ENCODE measurements at regions not wholly inside any gene's neighbourhood (a gene's known extent, or its start where the extent isn't known, plus 50 kb on each side); places are given as distances from the start of the nearest gene placed in this dataset.

- Histone ChIP-seq H3K4me2 (ENCODE audit: low read length) (no peak overlapping the region), H3K9me3 (ENCODE audit: low read length) (no peaks in the 10 kb centered on the region), H3K4me3 (ENCODE audit: low read length) (no peak overlapping the region), H3K9me2 (ENCODE audit: insufficient read depth, low read length) (no peaks in the 10 kb centered on the region), H3K36me3 (ENCODE audit: insufficient read depth, low read length) (no peaks in the 10 kb centered on the region), H4K20me1 (ENCODE audit: insufficient read depth) (no peaks in the 10 kb centered on the region), H3K27me3 (ENCODE audit: insufficient read depth, low read depth, low read length) (no peaks in the 10 kb centered on the region), H3F3A (ENCODE audit: insufficient read depth, low read length, poor library complexity, severe bottlenecking) (no peaks in the 10 kb centered on the region), H2AFZ (ENCODE audit: low read depth, low read length) (no peak overlapping the region), H3K27ac (ENCODE audit: low read length) (peak overlapping the region; percentile 23), H3K9ac (ENCODE audit: low read length) (no peak overlapping the region), H3K79me2 (replicated peaks; ENCODE audit: insufficient read depth, low read length) (no peaks in the 10 kb centered on the region)
- TF ChIP-seq CTCF (IDR thresholded peaks at IDR 0.05; ENCODE audit: poor library complexity, severe bottlenecking) (no peak), POLR2AphosphoS5 (IDR thresholded peaks at IDR 0.05) (peak; percentile 36), RAD21 (conservative IDR thresholded peaks at IDR 0.05) (peak; percentile 24), EP300 (conservative IDR thresholded peaks at IDR 0.05; ENCODE audit: poor library complexity, severe bottlenecking) (peak; percentile 21), TAF1 (IDR thresholded peaks at IDR 0.05; ENCODE audit: low read depth) (no peak), SMC3 (conservative IDR thresholded peaks at IDR 0.05; ENCODE audit: poor library complexity) (peak; percentile 19)
These were observed 454.0 kb upstream of the RGMB start for GRCh38 chr5:98319299-98320011.

GRCh38 chr5:98320343-98320742, 453.1 kb upstream of the RGMB start:
- Histone ChIP-seq H3F3A (ENCODE audit: insufficient read depth, low read length, poor library complexity, severe bottlenecking) (no peaks in the 10 kb centered on the region), H3K9me3 (ENCODE audit: low read length) (no peaks in the 10 kb centered on the region), H3K36me3 (ENCODE audit: insufficient read depth, low read length) (no peaks in the 10 kb centered on the region), H3K79me2 (replicated peaks; ENCODE audit: insufficient read depth, low read length) (no peaks in the 10 kb centered on the region), H3K4me3 (ENCODE audit: low read length) (no peak overlapping the region), H3K9ac (ENCODE audit: low read length) (no peak overlapping the region), H3K27ac (ENCODE audit: low read length) (no peak overlapping the region), H3K4me2 (ENCODE audit: low read length) (no peak overlapping the region), H3K9me2 (ENCODE audit: insufficient read depth, low read length) (no peaks in the 10 kb centered on the region), H2AFZ (ENCODE audit: low read depth, low read length) (no peak overlapping the region), H3K27me3 (ENCODE audit: insufficient read depth, low read depth, low read length) (no peaks in the 10 kb centered on the region), H4K20me1 (ENCODE audit: insufficient read depth) (no peaks in the 10 kb centered on the region)
- TF ChIP-seq REST (IDR thresholded peaks at IDR 0.05; ENCODE audit: borderline replicate concordance) (no peak), EP300 (conservative IDR thresholded peaks at IDR 0.05; ENCODE audit: poor library complexity, severe bottlenecking) (no peak), TAF1 (IDR thresholded peaks at IDR 0.05; ENCODE audit: low read depth) (no peak), RAD21 (conservative IDR thresholded peaks at IDR 0.05) (no peak), SMC3 (conservative IDR thresholded peaks at IDR 0.05; ENCODE audit: poor library complexity) (no peak)

- Histone ChIP-seq H3K27ac (ENCODE audit: low read length) (no peak overlapping the region), H2AFZ (ENCODE audit: low read depth, low read length) (no peak overlapping the region), H3K4me3 (ENCODE audit: low read length) (no peak overlapping the region), H3F3A (ENCODE audit: insufficient read depth, low read length, poor library complexity, severe bottlenecking) (no peaks in the 10 kb centered on the region), H3K4me2 (ENCODE audit: low read length) (no peak overlapping the region), H4K20me1 (ENCODE audit: insufficient read depth) (no peaks in the 10 kb centered on the region), H3K9me2 (ENCODE audit: insufficient read depth, low read length) (no peaks in the 10 kb centered on the region), H3K27me3 (ENCODE audit: insufficient read depth, low read depth, low read length) (no peaks in the 10 kb centered on the region), H3K9ac (ENCODE audit: low read length) (no peak overlapping the region), H3K9me3 (ENCODE audit: low read length) (no peaks in the 10 kb centered on the region), H3K79me2 (replicated peaks; ENCODE audit: insufficient read depth, low read length) (no peaks in the 10 kb centered on the region), H3K36me3 (ENCODE audit: insufficient read depth, low read length) (no peaks in the 10 kb centered on the region)
- no peak for TF ChIP-seq EP300 (conservative IDR thresholded peaks at IDR 0.05; ENCODE audit: poor library complexity, severe bottlenecking)
- TF ChIP-seq MXI1 (conservative IDR thresholded peaks at IDR 0.05; ENCODE audit: poor library complexity, severe bottlenecking), result no peak
- no peak for TF ChIP-seq TAF1 (IDR thresholded peaks at IDR 0.05; ENCODE audit: low read depth)
- TF ChIP-seq POLR2AphosphoS5 (IDR thresholded peaks at IDR 0.05), result no peak
- TF ChIP-seq CTCF (IDR thresholded peaks at IDR 0.05; ENCODE audit: poor library complexity, severe bottlenecking), result no peak
- TF ChIP-seq EZH2 (IDR thresholded peaks at IDR 0.05; ENCODE audit: borderline replicate concordance, insufficient read depth, low read length, poor library complexity, severe bottlenecking), result no peak
- no peak for TF ChIP-seq SMC3 (conservative IDR thresholded peaks at IDR 0.05; ENCODE audit: poor library complexity)
- TF ChIP-seq REST (IDR thresholded peaks at IDR 0.05; ENCODE audit: borderline replicate concordance), result no peak
- TF ChIP-seq RAD21 (conservative IDR thresholded peaks at IDR 0.05), result no peak
These were observed 452.1 kb upstream of the RGMB start for GRCh38 chr5:98321361-98321760.
